Myocyte (in vitro differentiated cells): ENCODE measurements at regions not wholly inside any gene's neighbourhood (a gene's known extent, or its start where the extent isn't known, plus 50 kb on each side); places are given as distances from the start of the nearest gene placed in this dataset.
"Not testable (repeated sequence)": the region's sequence is repeated elsewhere in the genome, so short reads cannot be mapped to it uniquely, and the experiment has no call there.

Source experiments
- DNase-seq: peaks from one replicate; pipeline ENCODE4 v3.0.0-alpha.2; 2012; ENCODE audit warnings: low read depth

GRCh38 chr2:71959494-71959893, 188.2 kb downstream of the CYP26B1 start:
- no peak for DNase-seq

DNA sequence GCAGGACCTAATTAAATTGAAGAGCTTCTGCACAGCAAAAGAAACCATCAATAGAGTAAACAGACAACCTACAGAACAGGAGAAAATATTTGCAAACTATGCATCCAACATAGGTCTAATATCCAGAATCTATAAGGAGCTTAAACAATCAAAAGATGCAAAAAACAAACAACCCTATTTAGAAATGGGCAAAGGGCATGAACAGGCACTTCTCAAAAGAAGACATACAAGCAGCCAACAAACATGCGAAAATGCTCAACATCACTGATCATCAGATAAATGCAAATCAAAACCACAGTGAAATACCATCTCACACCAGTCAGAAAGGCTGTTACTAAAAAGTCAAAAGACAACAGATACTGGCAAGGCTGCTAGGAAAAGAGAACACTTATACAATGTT, 189.2 kb downstream of the CYP26B1 start:
- DNase-seq = not testable (repeated sequence)

GRCh38 chr2:71952572-71953188, 195.0 kb downstream of the CYP26B1 start:
- peak; percentile 37 for DNase-seq

- no peak for DNase-seq
Observed at GRCh38 chr2:71951718-71952404, 195.8 kb downstream of the CYP26B1 start.

DNA sequence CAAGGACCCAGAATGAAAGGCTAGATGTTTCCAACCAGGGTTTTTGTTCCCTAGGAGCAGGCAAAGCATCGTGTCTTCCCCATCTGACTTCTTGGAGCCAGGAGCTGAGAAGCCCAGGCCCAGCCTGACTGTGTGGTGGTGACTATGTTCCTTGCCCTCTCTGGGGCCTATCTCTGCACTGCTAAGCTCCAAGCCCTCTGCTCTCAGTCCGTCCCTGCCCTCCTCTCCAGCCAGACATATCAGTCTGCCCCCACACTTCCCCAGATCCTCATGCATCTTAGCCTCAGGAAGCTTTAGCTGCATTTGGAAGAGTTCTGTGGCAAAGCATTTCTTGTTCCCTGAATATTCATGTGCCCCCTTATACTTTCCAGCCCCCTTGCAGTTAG, 196.6 kb downstream of the CYP26B1 start:
- DNase-seq = no peak

- peak; percentile 41 for DNase-seq
Observed at GRCh38 chr2:71950256-71951082, 197.2 kb downstream of the CYP26B1 start.

- no peak for DNase-seq
Observed at GRCh38 chr2:71949537-71949798, 198.2 kb downstream of the CYP26B1 start.

GRCh38 chr2:71948781-71949536, 198.7 kb downstream of the CYP26B1 start:
- DNase-seq = peak; percentile 91

- DNase-seq = no peak
Observed at GRCh38 chr2:71947809-71948208, 199.9 kb downstream of the CYP26B1 start.

DNA sequence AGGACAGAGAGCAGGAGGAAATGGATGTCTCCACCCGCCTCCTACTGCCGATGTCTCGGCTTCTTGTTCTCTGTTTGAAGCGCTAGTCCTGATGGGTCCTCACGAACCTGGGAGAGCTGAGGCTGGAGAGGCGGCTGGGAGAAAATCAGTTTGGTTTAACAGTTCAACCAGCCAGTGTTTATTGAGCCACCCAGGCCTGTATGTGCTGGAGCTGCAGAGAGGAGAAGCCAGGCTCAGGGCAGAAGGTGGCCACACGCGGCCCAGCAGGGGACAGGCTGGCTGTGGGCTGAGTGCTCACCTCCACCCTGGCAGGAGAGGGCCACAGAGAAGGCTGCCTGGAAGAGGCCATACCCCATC, 202.1 kb downstream of the CYP26B1 start:
- no peak for DNase-seq

DNA sequence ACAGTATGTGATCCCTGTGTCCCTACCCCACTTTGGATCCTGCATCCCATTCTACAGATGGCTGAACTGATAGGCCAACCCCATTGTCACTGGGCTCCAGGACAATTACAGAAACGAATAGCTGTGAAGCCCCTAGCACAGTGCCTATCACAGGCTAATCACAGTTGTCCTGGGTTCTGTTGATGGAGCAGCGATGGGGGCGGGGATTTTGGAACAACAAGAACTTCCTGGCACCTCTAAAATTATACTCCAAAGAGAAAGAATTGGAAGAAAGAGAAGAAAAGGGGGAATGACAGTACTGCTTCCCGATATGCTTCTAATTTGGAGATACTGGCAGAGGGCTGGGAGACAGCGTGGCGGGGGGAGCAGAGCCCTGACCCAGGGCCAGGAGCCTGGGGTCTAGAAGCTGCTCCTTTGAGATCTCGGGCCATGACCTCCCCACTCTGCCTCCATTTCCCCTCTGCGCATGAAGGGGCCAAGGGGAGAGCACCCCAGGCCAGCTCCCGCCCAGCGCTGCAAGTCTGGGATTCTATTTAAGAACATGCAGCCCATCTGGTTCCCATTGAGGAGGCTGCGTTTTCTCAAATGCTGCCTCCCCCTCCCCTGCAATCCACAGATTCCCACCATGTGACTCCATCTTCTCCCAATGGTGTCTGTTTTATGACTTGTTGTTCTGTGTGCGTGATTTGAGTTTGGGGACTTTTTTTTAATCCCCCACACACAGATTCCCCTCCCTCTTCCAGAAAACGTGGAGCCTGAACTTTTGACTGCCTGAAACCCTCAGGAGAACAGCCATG, 202.7 kb downstream of the CYP26B1 start:
- no peak for DNase-seq

- no peak for DNase-seq
Observed at GRCh38 chr2:71944183-71944550, 203.5 kb downstream of the CYP26B1 start.

- DNase-seq = peak; percentile 88
Observed at GRCh38 chr2:71943238-71944182, 204.2 kb downstream of the CYP26B1 start.

DNA sequence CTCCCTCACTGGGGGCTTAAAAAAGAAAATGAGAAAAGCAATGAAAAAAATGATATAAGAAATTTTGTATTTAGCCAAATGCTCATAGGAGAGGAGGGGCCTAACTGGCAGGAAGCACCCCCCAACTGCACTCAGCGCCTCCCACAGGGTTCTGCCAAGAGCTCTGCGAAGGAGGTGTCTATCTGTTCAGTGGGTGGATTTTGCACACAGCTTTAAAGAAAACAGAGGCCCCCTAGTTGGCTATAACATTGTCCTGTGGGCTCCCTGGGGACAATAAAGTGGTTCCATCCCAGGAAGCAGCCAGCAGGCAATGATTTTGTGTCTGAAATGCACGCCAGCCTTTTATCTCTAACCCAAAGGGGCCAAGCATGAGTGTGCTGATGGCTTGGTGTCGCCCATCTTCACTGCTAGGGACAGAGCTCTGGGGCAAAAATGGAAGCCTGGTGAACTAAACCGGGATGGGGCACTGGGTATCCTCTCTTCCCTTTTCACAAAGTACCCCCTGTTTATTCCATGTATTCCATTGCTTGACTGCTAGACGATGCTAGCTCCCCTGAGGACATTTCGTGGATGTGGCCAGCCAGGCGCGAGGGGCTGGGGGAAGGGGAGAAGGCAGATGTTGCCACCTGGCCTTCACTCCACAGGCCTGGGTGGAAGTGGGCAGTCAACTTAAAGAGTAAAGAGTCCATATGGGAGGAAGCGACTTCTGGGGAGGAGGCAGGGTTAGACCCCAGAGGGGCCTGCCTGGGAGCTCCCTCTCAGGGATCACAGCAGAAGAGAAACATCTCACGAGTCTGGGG, 205.7 kb downstream of the CYP26B1 start:
- no peak for DNase-seq

DNA sequence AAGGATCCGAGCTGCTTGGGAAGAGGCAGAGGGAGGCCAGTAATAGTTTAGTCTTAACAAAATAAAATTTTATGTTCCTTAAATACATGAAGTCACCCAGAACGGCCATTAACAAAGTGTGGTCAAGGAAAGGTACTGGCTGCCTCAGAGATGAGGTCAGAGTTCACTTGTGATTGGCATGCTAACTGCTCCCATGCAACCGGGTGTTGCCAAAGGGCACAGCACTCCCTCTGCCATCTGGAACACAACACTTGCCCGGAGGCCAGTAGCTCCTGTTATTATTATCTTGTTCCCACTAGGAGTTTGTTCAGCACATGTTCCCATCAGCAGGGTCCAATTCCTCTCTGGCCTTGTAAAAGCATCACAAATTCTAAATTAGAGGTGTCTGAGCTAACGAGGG, 207.0 kb downstream of the CYP26B1 start:
- DNase-seq = peak; percentile 55

GRCh38 chr2:71939588-71940535, 207.8 kb downstream of the CYP26B1 start:
- DNase-seq = peak; percentile 89

DNA sequence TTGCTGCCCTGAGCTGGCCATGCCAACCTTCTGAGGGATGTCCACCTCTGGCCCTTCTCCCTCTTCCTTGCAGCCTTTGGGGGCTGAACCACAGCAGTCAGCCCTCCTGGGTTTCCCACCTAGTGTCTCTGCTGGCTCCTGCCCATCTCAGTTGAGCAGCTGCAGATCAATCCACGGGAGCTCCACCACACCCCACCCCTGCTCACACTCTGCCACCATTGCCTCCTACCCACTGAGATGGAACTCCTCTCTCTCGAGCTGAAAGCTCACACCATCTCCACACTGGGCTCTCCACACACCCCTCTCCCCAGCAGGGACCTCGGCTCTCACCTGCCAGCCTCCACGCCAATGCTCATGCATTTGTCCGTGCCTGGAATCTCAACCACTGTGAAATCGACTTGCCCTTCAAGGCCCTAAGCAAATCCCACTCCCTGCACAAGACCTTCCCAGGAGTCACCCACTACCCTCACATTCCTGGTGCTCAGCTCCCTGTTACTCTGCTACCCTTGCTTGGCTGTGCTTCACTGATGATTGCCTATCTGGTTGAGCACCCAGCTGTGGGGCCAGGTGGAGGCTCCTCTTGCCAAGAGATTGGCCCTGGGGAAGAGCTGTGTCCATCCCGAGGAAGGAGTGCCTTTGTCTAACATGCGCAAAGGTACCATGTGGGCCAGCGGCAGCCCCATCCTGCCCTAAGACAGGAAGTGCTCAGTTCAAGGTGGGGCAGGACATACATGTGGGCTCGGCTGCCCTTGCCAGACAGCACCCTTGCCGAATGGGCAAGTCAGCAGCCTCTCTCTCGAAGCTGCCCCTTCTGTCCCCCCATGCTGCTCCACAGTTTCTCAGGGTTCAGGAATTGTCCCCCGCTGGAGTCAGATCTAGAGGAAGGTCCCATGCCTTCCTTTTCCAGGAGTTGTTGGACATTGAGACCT, 208.7 kb downstream of the CYP26B1 start:
- peak; percentile 35 for DNase-seq
